ENCODE measurements at regions not wholly inside any gene's neighbourhood (a gene's known extent, or its start where the extent isn't known, plus 50 kb on each side); places are given as distances from the start of the nearest gene placed in this dataset.

DNA sequence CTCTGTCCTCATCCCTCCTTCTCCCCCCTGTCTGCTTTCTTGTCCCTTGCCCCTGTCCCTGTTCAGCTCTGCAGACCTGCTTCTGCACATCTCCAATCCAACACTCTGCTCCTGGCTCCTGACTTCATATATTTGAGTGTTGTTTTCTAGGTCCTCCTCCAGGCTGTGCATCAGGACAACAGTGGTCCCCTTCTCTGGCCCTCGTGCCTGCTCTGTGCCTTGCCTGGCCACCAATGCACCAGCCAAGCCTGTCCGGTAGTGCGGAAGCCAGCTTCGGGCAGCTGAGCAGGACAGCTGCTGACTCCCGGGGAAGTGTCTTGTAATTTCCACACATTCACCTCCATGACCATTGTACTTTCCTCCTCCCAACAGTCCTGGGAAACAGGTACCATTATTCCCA is 203.4 kb upstream of the RAB4A start:
- no peaks in the 10 kb centered on the region for H3K36me3 ChIP-seq (ENCODE audit: insufficient read depth, insufficient read length, low read length)
- H3K9ac ChIP-seq (ENCODE audit: insufficient read length, low read depth), result no peak overlapping the region
- H3K9me3 ChIP-seq (ENCODE audit: insufficient read depth, low read length), result no peaks in the 10 kb centered on the region
- no peak for DNase-seq (ENCODE audit: low read depth, low spot score)
- H3K27me3 ChIP-seq (ENCODE audit: insufficient read depth, insufficient read length), result peaks cover 15% of the 10 kb centered on the region
- no peak for TF ChIP-seq YY1 (IDR thresholded peaks at IDR 0.05; ENCODE audit: insufficient read depth, insufficient read length)
- TF ChIP-seq SUZ12 (IDR thresholded peaks at IDR 0.05; ENCODE audit: extremely low read depth, insufficient read depth, insufficient read length), result no peak
- TF ChIP-seq ZNF274 (IDR thresholded peaks at IDR 0.05; ENCODE audit: low read depth, low read length), result no peak
- peaks cover 5% of the 10 kb centered on the region for H3K4me1 ChIP-seq (ENCODE audit: insufficient read depth, insufficient read length)
- H3K4me3 ChIP-seq (ENCODE audit: insufficient read length, low read depth), result no peak overlapping the region

DNA sequence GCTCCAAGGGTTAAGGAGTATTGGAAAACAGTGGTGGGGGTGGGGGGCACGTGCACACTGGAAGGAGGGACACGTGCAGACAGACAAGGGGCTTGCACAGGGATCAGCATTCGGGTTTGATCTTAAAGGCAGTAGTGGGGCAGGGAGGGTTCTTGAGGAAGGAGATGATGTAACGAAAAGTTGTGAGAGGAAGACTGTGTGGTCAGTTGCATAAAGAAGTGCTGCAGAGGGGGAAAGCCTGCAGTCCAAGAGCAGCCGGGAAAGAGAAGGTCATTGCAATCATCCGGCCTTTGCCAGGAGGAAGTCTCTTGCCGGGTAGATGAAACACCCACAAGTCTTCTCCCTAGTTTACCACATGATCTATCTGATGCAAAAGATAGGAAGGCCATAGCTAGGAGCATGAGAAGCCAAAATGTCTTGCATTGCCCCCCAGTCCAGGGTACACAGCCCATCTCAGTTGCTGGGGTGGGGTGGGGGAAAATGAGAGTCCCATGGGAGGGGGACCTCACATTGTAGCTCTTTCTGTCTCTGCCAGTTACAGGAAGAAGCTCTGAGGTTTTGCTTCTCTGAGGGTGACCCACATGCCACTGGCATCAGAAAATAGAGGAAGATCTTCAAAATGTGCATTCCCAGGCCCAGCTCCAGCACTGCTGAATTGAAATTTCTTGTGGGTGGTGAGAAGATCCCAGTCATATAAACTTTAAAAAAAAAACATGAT is 202.5 kb upstream of the RAB4A start:
- no peak for TF ChIP-seq ZNF274 (IDR thresholded peaks at IDR 0.05; ENCODE audit: low read depth, low read length)
- TF ChIP-seq SUZ12 (IDR thresholded peaks at IDR 0.05; ENCODE audit: extremely low read depth, insufficient read depth, insufficient read length), result no peak
- TF ChIP-seq YY1 (IDR thresholded peaks at IDR 0.05; ENCODE audit: insufficient read depth, insufficient read length), result no peak
- H3K4me1 ChIP-seq (ENCODE audit: insufficient read depth, insufficient read length), result peaks cover 3% of the 10 kb centered on the region
- DNase-seq (ENCODE audit: low read depth, low spot score), result no peak

DNA sequence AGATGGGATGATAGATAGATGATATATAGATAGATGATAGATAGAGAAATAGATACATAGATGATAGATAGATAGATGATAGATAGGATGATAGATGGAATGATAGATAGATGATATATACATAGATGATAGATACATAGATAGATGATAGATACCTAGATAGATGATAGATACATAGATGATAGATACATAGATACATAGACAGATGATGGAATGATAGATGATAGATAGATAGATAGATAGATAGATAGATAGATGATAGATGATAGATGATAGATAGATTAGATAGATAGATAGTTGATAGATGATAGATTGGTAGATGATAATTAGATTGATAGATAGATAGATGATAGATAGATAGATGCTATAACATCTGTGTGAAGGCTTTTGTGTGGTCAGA is 201.7 kb upstream of the RAB4A start:
- Histone ChIP-seq H3K4me3 (ENCODE audit: insufficient read length, low read depth) (no peak overlapping the region), H3K4me1 (ENCODE audit: insufficient read depth, insufficient read length) (peaks cover 3% of the 10 kb centered on the region), H3K27me3 (ENCODE audit: insufficient read depth, insufficient read length) (peaks cover 15% of the 10 kb centered on the region), H3K9me3 (ENCODE audit: insufficient read depth, low read length) (no peaks in the 10 kb centered on the region), H3K9ac (ENCODE audit: insufficient read length, low read depth) (no peak overlapping the region), H3K36me3 (ENCODE audit: insufficient read depth, insufficient read length, low read length) (no peaks in the 10 kb centered on the region)
- no peak for TF ChIP-seq ZNF274 (IDR thresholded peaks at IDR 0.05; ENCODE audit: low read depth, low read length)
- no peak for TF ChIP-seq SUZ12 (IDR thresholded peaks at IDR 0.05; ENCODE audit: extremely low read depth, insufficient read depth, insufficient read length)
- DNase-seq (ENCODE audit: low read depth, low spot score), result no peak

More for the DNA sequence above, 202.5 kb upstream of the RAB4A start:
- Histone ChIP-seq H3K4me3 (ENCODE audit: insufficient read length, low read depth) (no peak overlapping the region), H3K9me3 (ENCODE audit: insufficient read depth, low read length) (no peaks in the 10 kb centered on the region), H3K27me3 (ENCODE audit: insufficient read depth, insufficient read length) (peaks cover 15% of the 10 kb centered on the region), H3K36me3 (ENCODE audit: insufficient read depth, insufficient read length, low read length) (no peaks in the 10 kb centered on the region), H3K9ac (ENCODE audit: insufficient read length, low read depth) (no peak overlapping the region)

DNA sequence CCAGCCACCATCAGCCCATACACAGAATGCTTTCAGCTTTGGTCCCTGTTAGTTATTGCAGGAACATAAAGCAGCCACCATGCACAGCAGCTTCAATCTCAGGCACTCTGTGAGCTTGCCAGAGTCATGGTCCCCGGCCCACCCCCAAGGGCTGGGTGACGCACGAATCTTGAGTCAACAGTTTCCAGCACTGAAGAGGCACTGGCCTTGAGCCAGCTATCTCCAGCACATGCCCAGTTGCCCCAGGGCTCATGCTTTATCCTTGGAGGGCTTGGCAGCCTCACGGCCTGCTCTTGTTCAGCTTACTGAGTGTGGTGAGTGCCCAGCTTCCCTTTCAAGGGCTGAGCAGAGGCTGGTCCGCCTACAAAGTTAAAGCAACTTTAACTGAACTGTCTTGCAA is 200.7 kb upstream of the RAB4A start:
- DNase-seq (ENCODE audit: low read depth, low spot score), result no peak
- TF ChIP-seq ZNF274 (IDR thresholded peaks at IDR 0.05; ENCODE audit: low read depth, low read length), result no peak
- Histone ChIP-seq H3K27me3 (ENCODE audit: insufficient read depth, insufficient read length) (peaks cover 15% of the 10 kb centered on the region), H3K4me3 (ENCODE audit: insufficient read length, low read depth) (no peak overlapping the region), H3K9me3 (ENCODE audit: insufficient read depth, low read length) (no peaks in the 10 kb centered on the region), H3K9ac (ENCODE audit: insufficient read length, low read depth) (no peak overlapping the region), H3K36me3 (ENCODE audit: insufficient read depth, insufficient read length, low read length) (no peaks in the 10 kb centered on the region), H3K4me1 (ENCODE audit: insufficient read depth, insufficient read length) (peaks cover 3% of the 10 kb centered on the region)

DNA sequence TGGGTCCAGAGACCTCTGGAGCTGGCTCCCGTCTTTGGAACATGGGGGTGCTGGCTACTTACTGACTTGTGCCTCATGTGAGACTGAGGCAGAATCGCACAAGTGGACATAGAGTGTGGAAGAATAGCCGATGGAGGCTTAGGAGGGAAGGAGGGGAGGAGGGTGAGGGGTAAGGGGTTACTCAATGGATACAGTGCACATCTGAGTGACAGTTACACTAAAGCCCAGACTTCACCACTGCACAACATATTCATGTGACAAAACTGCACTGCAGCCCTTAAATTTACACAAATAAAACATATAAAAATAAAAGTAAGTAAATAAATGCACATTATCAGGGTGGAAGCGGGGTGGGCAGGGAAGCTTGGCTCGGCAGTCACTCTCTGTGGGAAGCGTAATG is 197.7 kb upstream of the RAB4A start:
- Histone ChIP-seq H3K9me3 (ENCODE audit: insufficient read depth, low read length) (no peaks in the 10 kb centered on the region), H3K9ac (ENCODE audit: insufficient read length, low read depth) (no peak overlapping the region), H3K36me3 (ENCODE audit: insufficient read depth, insufficient read length, low read length) (no peaks in the 10 kb centered on the region), H3K4me1 (ENCODE audit: insufficient read depth, insufficient read length) (peaks cover 3% of the 10 kb centered on the region), H3K27me3 (ENCODE audit: insufficient read depth, insufficient read length) (no peaks in the 10 kb centered on the region), H3K4me3 (ENCODE audit: insufficient read length, low read depth) (no peak overlapping the region)
- TF ChIP-seq SUZ12 (IDR thresholded peaks at IDR 0.05; ENCODE audit: extremely low read depth, insufficient read depth, insufficient read length) (no peak), YY1 (IDR thresholded peaks at IDR 0.05; ENCODE audit: insufficient read depth, insufficient read length) (no peak), ZNF274 (IDR thresholded peaks at IDR 0.05; ENCODE audit: low read depth, low read length) (no peak)
- no peak for DNase-seq (ENCODE audit: low read depth, low spot score)

DNA sequence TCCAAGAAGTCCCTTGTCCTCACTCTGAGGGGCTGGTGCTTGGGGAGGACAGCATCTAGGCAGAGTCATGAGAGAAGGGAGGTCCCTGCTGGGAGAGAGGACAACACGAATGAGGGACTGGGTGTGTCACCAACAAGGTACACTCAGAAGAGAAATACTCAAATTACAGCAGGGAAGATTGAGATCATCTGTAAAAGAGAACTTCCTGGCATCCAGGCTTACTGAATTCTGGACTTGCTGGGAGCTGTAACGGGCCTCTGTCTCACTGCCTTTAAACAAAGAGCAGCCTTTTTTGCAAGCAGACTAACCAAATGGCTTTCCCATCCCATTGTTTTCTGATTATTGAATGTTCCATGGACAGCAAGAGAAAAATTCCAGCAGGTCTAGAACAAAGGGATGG is 195.7 kb upstream of the RAB4A start:
- Histone ChIP-seq H3K9ac (ENCODE audit: insufficient read length, low read depth) (no peak overlapping the region), H3K27me3 (ENCODE audit: insufficient read depth, insufficient read length) (no peaks in the 10 kb centered on the region), H3K4me3 (ENCODE audit: insufficient read length, low read depth) (no peak overlapping the region), H3K4me1 (ENCODE audit: insufficient read depth, insufficient read length) (peaks cover 3% of the 10 kb centered on the region), H3K36me3 (ENCODE audit: insufficient read depth, insufficient read length, low read length) (no peaks in the 10 kb centered on the region), H3K9me3 (ENCODE audit: insufficient read depth, low read length) (no peaks in the 10 kb centered on the region)
- no peak for DNase-seq (ENCODE audit: low read depth, low spot score)
- no peak for TF ChIP-seq ZNF274 (IDR thresholded peaks at IDR 0.05; ENCODE audit: low read depth, low read length)
- no peak for TF ChIP-seq YY1 (IDR thresholded peaks at IDR 0.05; ENCODE audit: insufficient read depth, insufficient read length)
- no peak for TF ChIP-seq SUZ12 (IDR thresholded peaks at IDR 0.05; ENCODE audit: extremely low read depth, insufficient read depth, insufficient read length)

DNA sequence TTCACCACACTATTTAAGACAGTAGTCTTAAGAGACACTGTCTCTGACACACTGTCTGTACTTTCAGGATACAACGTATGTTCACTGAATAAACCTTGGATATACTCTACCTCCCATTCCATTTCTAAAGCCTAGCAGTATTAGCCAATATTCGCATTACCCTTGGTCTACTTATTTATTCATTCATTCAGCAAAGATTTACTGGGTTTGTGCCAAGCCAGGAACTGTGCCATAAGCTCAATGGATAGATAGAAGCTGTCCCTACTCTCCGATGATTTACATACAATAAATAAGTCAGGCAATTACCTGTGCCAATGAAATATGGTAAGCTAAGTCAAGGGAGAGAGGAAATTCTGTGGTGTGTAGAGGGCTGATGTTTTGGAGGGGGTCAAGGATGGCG is 195.2 kb upstream of the RAB4A start:
- H3K9ac ChIP-seq (ENCODE audit: insufficient read length, low read depth), result no peak overlapping the region
- H3K9me3 ChIP-seq (ENCODE audit: insufficient read depth, low read length), result no peaks in the 10 kb centered on the region
- TF ChIP-seq ZNF274 (IDR thresholded peaks at IDR 0.05; ENCODE audit: low read depth, low read length) (no peak), YY1 (IDR thresholded peaks at IDR 0.05; ENCODE audit: insufficient read depth, insufficient read length) (no peak), SUZ12 (IDR thresholded peaks at IDR 0.05; ENCODE audit: extremely low read depth, insufficient read depth, insufficient read length) (no peak)
- H3K27me3 ChIP-seq (ENCODE audit: insufficient read depth, insufficient read length), result no peaks in the 10 kb centered on the region
- peaks cover 3% of the 10 kb centered on the region for H3K4me1 ChIP-seq (ENCODE audit: insufficient read depth, insufficient read length)
- H3K4me3 ChIP-seq (ENCODE audit: insufficient read length, low read depth), result no peak overlapping the region
- no peaks in the 10 kb centered on the region for H3K36me3 ChIP-seq (ENCODE audit: insufficient read depth, insufficient read length, low read length)
- DNase-seq (ENCODE audit: low read depth, low spot score), result no peak

Measured in NT2/D1 (cell line).